ENCODE measurements at regions not wholly inside any gene's neighbourhood (a gene's known extent, or its start where the extent isn't known, plus 50 kb on each side); places are given as distances from the start of the nearest gene placed in this dataset.

DNA sequence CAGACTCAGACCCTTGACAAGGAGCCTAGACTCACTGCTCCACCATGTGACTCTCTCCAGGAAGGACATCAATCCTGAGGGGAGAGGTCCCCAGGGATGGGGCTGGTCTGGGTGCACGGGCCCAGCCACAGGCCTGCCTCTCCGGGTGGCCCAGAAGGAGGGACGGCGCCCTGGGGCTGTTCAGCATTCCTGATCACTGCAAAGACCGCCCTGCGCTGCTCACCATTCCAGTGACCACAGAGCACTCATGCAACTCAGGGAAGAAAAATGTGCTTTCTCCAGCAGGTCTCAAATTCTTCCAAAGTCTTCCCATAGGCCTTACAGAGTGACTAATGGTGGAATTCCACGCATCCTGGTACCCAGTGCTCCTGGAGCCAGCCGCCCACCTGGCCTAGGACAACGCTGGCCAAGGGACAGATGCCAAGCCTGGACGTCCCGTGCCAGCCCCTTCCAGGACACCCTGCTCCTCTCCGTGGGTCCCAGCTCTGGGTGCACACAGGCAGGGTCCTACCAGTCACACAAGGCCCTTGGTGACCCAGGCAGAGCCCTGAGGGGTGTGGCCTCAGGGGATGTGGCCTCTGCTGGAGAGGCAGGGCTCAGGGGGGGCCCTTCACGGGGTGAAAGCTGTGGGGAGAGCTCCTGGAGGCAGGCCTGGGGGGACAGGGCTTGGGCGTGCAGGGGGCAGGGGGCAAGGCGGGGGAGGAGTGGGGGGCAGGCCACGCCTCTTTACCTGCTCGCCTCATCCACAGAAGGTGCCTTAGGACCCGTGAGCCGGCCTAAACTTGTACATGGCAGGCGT is 178.8 kb downstream of the IGLL1 start:
- TF ChIP-seq POLR2A (IDR thresholded peaks at IDR 0.05; ENCODE audit: low read length) (no peak), GATA1 (IDR thresholded peaks at IDR 0.05; ENCODE audit: low read depth, low read length) (no peak)
